ENCODE measurements at regions not wholly inside any gene's neighbourhood (a gene's known extent, or its start where the extent isn't known, plus 50 kb on each side); places are given as distances from the start of the nearest gene placed in this dataset.

- TF ChIP-seq CTCF (IDR thresholded peaks at IDR 0.05; ENCODE audit: poor library complexity) (no peak), EZH2 (IDR thresholded peaks at IDR 0.05; ENCODE audit: borderline replicate concordance) (no peak), EZH2phosphoT487 (IDR thresholded peaks at IDR 0.05; ENCODE audit: low read depth, severe bottlenecking, unreplicated experiment) (no peak)
Observed at GRCh38 chr2:198596985-198597384, 792.6 kb downstream of the PLCL1 start.

Data from hepatocyte (in vitro differentiated cells).